ENCODE measurements at regions not wholly inside any gene's neighbourhood (a gene's known extent, or its start where the extent isn't known, plus 50 kb on each side); places are given as distances from the start of the nearest gene placed in this dataset.

DNA sequence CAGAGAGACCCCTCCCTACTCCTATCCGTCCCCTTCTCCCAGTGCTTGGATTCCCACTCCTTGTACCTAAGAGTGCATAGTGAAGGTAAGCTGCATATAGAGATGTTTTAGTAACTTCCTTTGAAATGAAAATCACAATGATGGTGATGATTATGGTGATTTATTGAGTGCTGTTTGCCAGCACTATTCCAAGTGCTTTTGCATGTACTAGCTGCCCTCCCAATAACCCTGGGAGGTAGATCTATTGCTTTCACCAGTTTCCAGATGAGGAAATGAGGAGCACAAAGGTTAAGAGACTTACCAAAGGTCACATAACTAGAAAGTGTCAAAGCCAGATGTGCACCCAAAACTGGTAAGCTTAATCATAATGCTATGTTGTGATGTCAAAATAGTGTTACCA lies 80.4 kb upstream of the NEUROD6 start:
- TF ChIP-seq, protein P1, sequence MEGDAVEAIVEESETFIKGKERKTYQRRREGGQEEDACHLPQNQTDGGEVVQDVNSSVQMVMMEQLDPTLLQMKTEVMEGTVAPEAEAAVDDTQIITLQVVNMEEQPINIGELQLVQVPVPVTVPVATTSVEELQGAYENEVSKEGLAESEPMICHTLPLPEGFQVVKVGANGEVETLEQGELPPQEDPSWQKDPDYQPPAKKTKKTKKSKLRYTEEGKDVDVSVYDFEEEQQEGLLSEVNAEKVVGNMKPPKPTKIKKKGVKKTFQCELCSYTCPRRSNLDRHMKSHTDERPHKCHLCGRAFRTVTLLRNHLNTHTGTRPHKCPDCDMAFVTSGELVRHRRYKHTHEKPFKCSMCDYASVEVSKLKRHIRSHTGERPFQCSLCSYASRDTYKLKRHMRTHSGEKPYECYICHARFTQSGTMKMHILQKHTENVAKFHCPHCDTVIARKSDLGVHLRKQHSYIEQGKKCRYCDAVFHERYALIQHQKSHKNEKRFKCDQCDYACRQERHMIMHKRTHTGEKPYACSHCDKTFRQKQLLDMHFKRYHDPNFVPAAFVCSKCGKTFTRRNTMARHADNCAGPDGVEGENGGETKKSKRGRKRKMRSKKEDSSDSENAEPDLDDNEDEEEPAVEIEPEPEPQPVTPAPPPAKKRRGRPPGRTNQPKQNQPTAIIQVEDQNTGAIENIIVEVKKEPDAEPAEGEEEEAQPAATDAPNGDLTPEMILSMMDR (conservative IDR thresholded peaks at IDR 0.05 in 1 of 2, IDR thresholded peaks at IDR 0.05 in 1 of 2; ENCODE audit: extremely low read depth in 1 of 2, insufficient read depth in 1 of 2, low read depth in 1 of 2, low read length in 2 of 2): no peak
- TF ChIP-seq EZH2 (IDR thresholded peaks at IDR 0.05; ENCODE audit: borderline replicate concordance, low read length): no peak

All from mammary epithelial cell (primary cell).